ENCODE measurements at regions not wholly inside any gene's neighbourhood (a gene's known extent, or its start where the extent isn't known, plus 50 kb on each side); places are given as distances from the start of the nearest gene placed in this dataset.

DNA sequence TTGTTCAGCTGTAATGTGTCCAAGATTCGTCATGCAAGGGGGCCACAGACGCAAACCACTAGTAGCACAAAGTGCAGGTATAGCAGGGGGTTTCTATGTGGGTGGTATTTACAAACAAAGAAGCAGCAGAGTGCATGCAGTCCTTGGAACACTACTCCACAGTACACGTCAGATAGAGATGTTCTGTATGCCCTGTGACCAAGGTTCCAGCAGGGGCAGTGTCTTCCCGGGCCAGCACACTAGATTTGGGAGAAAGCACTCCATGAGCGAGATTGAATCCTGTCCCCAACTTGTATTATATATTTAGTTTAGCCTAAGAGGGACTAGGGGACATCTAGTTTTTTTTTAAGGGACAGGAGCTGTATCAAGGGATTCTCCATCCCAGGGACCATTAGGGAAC is 54.4 kb upstream of the ESX1 start:
- H3K4me3 ChIP-seq (ENCODE audit: low read length): no peak overlapping the region
- no peaks in the 10 kb centered on the region for H3F3A ChIP-seq (ENCODE audit: insufficient read depth, low read length, poor library complexity, severe bottlenecking)
- H3K4me2 ChIP-seq (ENCODE audit: low read length): no peak overlapping the region
- H4K20me1 ChIP-seq (ENCODE audit: insufficient read depth): no peaks in the 10 kb centered on the region
- H3K9me2 ChIP-seq (ENCODE audit: insufficient read depth, low read length): no peaks in the 10 kb centered on the region
- no peak overlapping the region for H3K27ac ChIP-seq (ENCODE audit: low read length)
- TF ChIP-seq RAD21 (conservative IDR thresholded peaks at IDR 0.05) (no peak), SMC3 (conservative IDR thresholded peaks at IDR 0.05; ENCODE audit: poor library complexity) (no peak), MXI1 (conservative IDR thresholded peaks at IDR 0.05; ENCODE audit: poor library complexity, severe bottlenecking) (no peak), TAF1 (IDR thresholded peaks at IDR 0.05; ENCODE audit: low read depth) (no peak), POLR2AphosphoS5 (IDR thresholded peaks at IDR 0.05) (no peak), EP300 (conservative IDR thresholded peaks at IDR 0.05; ENCODE audit: poor library complexity, severe bottlenecking) (no peak), EZH2 (IDR thresholded peaks at IDR 0.05; ENCODE audit: borderline replicate concordance, insufficient read depth, low read length, poor library complexity, severe bottlenecking) (no peak)
- TF ChIP-seq, protein P1, sequence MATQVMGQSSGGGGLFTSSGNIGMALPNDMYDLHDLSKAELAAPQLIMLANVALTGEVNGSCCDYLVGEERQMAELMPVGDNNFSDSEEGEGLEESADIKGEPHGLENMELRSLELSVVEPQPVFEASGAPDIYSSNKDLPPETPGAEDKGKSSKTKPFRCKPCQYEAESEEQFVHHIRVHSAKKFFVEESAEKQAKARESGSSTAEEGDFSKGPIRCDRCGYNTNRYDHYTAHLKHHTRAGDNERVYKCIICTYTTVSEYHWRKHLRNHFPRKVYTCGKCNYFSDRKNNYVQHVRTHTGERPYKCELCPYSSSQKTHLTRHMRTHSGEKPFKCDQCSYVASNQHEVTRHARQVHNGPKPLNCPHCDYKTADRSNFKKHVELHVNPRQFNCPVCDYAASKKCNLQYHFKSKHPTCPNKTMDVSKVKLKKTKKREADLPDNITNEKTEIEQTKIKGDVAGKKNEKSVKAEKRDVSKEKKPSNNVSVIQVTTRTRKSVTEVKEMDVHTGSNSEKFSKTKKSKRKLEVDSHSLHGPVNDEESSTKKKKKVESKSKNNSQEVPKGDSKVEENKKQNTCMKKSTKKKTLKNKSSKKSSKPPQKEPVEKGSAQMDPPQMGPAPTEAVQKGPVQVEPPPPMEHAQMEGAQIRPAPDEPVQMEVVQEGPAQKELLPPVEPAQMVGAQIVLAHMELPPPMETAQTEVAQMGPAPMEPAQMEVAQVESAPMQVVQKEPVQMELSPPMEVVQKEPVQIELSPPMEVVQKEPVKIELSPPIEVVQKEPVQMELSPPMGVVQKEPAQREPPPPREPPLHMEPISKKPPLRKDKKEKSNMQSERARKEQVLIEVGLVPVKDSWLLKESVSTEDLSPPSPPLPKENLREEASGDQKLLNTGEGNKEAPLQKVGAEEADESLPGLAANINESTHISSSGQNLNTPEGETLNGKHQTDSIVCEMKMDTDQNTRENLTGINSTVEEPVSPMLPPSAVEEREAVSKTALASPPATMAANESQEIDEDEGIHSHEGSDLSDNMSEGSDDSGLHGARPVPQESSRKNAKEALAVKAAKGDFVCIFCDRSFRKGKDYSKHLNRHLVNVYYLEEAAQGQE (IDR thresholded peaks at IDR 0.05; ENCODE audit: borderline replicate concordance): no peak
- TF ChIP-seq, protein P2, sequence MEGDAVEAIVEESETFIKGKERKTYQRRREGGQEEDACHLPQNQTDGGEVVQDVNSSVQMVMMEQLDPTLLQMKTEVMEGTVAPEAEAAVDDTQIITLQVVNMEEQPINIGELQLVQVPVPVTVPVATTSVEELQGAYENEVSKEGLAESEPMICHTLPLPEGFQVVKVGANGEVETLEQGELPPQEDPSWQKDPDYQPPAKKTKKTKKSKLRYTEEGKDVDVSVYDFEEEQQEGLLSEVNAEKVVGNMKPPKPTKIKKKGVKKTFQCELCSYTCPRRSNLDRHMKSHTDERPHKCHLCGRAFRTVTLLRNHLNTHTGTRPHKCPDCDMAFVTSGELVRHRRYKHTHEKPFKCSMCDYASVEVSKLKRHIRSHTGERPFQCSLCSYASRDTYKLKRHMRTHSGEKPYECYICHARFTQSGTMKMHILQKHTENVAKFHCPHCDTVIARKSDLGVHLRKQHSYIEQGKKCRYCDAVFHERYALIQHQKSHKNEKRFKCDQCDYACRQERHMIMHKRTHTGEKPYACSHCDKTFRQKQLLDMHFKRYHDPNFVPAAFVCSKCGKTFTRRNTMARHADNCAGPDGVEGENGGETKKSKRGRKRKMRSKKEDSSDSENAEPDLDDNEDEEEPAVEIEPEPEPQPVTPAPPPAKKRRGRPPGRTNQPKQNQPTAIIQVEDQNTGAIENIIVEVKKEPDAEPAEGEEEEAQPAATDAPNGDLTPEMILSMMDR (IDR thresholded peaks at IDR 0.05; ENCODE audit: poor library complexity, severe bottlenecking): no peak
- no peaks in the 10 kb centered on the region for H3K27me3 ChIP-seq (ENCODE audit: insufficient read depth, low read depth, low read length)
- no peaks in the 10 kb centered on the region for H3K79me2 ChIP-seq (replicated peaks; ENCODE audit: insufficient read depth, low read length)
- H3K9ac ChIP-seq (ENCODE audit: low read length): no peak overlapping the region
- no peak overlapping the region for H2AFZ ChIP-seq (ENCODE audit: low read depth, low read length)
- H3K9me3 ChIP-seq (ENCODE audit: low read length): no peaks in the 10 kb centered on the region
- no peaks in the 10 kb centered on the region for H3K36me3 ChIP-seq (ENCODE audit: insufficient read depth, low read length)

DNA sequence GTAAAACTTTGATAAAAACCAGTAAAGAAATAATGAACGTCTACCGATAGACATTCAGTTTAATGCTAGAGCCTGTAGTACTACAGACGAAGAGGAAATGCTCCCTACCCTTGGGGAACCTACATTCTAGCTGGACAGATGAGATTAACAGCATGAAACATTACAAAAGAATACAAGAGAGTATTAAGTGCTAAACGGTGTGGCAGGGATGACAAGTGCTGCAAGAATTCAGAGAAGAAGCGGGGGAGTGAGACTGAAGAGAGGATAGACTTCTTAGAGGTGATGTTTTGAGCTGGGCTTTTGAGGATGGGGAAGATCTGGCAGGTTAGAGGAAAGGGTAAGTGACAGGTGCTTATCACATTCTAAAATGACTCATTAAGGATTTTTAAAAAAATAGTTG is 52.6 kb upstream of the ESX1 start:
- no peaks in the 10 kb centered on the region for H4K20me1 ChIP-seq (ENCODE audit: insufficient read depth)
- H2AFZ ChIP-seq (ENCODE audit: low read depth, low read length): no peak overlapping the region
- no peak overlapping the region for H3K9ac ChIP-seq (ENCODE audit: low read length)
- no peak overlapping the region for H3K4me2 ChIP-seq (ENCODE audit: low read length)
- H3K27ac ChIP-seq (ENCODE audit: low read length): no peak overlapping the region
- no peak for TF ChIP-seq TAF1 (IDR thresholded peaks at IDR 0.05; ENCODE audit: low read depth)
- no peak for TF ChIP-seq POLR2AphosphoS5 (IDR thresholded peaks at IDR 0.05)
- no peak for TF ChIP-seq EP300 (conservative IDR thresholded peaks at IDR 0.05; ENCODE audit: poor library complexity, severe bottlenecking)
- no peak for TF ChIP-seq SMC3 (conservative IDR thresholded peaks at IDR 0.05; ENCODE audit: poor library complexity)
- TF ChIP-seq RAD21 (conservative IDR thresholded peaks at IDR 0.05): no peak
- no peak for TF ChIP-seq MXI1 (conservative IDR thresholded peaks at IDR 0.05; ENCODE audit: poor library complexity, severe bottlenecking)
- TF ChIP-seq, protein P1 (IDR thresholded peaks at IDR 0.05; ENCODE audit: borderline replicate concordance): no peak
- TF ChIP-seq EZH2 (IDR thresholded peaks at IDR 0.05; ENCODE audit: borderline replicate concordance, insufficient read depth, low read length, poor library complexity, severe bottlenecking): no peak
- TF ChIP-seq, protein P2 (IDR thresholded peaks at IDR 0.05; ENCODE audit: poor library complexity, severe bottlenecking): no peak
- H3K36me3 ChIP-seq (ENCODE audit: insufficient read depth, low read length): no peaks in the 10 kb centered on the region
- H3K9me2 ChIP-seq (ENCODE audit: insufficient read depth, low read length): no peaks in the 10 kb centered on the region
- no peaks in the 10 kb centered on the region for H3K27me3 ChIP-seq (ENCODE audit: insufficient read depth, low read depth, low read length)
- H3F3A ChIP-seq (ENCODE audit: insufficient read depth, low read length, poor library complexity, severe bottlenecking): no peaks in the 10 kb centered on the region
- H3K79me2 ChIP-seq (replicated peaks; ENCODE audit: insufficient read depth, low read length): no peaks in the 10 kb centered on the region
- no peak overlapping the region for H3K4me3 ChIP-seq (ENCODE audit: low read length)
- H3K9me3 ChIP-seq (ENCODE audit: low read length): no peaks in the 10 kb centered on the region
